GM12801 (cell line): ENCODE measurements at regions not wholly inside any gene's neighbourhood (a gene's known extent, or its start where the extent isn't known, plus 50 kb on each side); places are given as distances from the start of the nearest gene placed in this dataset.

ENCODE experiments used
- TF ChIP-seq, protein P1 (sequence below): IDR thresholded peaks from one replicate; pipeline ENCODE4 v1.5.1; 2011; ENCODE audit warnings: control low read depth; ENCODE audit not compliant: insufficient read length; ENCODE audit errors: extremely low read depth

DNA sequence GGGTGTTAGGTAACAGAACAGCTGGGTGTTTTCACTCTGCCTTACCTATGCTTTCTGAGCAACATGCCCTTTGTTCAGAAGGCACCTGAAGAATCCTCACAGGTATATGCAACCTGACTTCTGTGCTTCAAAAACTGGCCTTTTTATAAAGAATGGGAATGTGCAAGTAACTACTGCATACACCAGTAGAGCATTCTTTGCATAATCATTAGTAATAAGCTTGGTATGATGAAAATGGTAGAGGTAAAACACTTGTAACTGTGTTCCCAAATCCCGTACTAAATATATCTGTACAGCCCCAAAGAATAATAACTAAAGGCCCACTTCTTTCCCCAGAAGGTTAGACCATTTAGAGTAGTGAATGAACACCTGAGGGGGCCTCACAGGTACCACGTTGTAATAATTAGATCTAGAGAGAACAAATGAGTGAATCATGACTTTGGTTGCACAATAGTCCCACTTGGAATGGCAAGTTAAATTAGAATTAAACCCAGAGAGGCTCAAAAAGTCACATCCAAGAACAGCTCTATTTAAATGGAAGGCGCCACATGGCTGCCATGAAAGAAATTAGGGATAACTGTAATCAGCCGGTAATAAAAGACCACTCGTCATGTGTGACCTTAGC is 413.9 kb downstream of the KLF12 start:
- TF ChIP-seq, protein P1, sequence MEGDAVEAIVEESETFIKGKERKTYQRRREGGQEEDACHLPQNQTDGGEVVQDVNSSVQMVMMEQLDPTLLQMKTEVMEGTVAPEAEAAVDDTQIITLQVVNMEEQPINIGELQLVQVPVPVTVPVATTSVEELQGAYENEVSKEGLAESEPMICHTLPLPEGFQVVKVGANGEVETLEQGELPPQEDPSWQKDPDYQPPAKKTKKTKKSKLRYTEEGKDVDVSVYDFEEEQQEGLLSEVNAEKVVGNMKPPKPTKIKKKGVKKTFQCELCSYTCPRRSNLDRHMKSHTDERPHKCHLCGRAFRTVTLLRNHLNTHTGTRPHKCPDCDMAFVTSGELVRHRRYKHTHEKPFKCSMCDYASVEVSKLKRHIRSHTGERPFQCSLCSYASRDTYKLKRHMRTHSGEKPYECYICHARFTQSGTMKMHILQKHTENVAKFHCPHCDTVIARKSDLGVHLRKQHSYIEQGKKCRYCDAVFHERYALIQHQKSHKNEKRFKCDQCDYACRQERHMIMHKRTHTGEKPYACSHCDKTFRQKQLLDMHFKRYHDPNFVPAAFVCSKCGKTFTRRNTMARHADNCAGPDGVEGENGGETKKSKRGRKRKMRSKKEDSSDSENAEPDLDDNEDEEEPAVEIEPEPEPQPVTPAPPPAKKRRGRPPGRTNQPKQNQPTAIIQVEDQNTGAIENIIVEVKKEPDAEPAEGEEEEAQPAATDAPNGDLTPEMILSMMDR = no peak

DNA sequence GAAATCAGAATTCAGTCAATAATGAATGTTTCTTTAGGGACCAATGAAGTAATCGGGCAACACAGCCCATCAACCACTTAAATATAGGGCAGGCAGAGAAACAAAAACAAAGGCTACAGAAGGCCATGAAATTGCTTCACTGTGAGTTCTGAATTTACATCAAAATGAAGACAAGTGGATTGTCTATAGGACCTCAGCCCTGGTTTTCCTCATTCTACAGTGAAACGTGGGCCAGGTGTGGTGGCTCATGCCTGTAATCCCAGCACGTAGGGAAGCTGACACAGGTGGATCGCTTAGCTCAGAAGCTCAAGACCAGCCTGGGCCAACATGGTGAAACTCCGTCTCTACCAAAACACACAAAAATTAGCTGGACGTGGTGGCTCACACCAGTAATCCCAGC is 416.0 kb downstream of the KLF12 start:
- TF ChIP-seq, protein P1 = no peak

DNA sequence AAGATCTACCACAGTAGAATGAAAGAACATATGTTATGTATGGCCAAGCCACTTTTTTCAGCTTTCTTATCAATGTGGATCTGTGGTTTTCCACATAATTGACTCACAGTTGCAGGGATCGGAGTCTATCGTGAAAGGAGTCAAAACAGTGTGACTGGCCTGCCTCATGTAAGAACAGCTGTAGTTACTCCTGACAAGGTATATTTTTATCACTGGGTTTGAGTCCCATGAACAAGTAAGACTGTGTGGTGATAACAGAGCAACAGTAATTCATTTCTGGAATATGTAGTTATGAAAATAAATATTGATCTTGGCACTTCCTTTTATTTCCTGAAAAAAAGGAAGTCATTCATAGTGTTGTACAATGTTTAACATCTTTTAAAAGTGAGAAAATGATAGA is 416.6 kb downstream of the KLF12 start:
- TF ChIP-seq, protein P1 = no peak

DNA sequence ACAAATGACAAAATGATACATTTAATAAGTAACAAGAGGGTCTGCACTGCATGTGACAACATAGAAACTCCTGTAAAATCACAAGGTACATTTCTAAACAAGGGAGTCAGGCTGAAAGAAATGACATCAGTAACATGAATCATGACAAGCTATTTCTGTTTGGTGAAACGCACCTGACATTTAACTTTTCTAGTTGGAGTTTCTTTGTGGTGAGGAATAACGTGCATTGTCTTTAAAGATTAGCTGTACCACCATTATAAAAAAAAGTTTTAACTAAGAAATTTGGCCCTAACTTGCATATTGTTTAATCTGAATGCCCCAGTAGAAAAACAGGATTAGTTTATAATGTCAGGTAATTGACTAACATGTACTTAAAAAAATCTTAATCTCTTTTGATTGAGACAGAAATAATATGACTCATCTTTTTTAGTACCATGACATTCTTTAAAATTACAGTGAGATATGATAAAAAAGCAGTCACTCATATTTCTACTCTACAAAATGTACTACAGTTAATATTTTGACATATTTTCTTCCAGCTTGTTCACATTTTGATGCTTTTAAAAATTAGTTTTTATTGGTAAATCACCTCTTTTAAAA is 418.2 kb downstream of the KLF12 start:
- TF ChIP-seq, protein P1 = no peak

DNA sequence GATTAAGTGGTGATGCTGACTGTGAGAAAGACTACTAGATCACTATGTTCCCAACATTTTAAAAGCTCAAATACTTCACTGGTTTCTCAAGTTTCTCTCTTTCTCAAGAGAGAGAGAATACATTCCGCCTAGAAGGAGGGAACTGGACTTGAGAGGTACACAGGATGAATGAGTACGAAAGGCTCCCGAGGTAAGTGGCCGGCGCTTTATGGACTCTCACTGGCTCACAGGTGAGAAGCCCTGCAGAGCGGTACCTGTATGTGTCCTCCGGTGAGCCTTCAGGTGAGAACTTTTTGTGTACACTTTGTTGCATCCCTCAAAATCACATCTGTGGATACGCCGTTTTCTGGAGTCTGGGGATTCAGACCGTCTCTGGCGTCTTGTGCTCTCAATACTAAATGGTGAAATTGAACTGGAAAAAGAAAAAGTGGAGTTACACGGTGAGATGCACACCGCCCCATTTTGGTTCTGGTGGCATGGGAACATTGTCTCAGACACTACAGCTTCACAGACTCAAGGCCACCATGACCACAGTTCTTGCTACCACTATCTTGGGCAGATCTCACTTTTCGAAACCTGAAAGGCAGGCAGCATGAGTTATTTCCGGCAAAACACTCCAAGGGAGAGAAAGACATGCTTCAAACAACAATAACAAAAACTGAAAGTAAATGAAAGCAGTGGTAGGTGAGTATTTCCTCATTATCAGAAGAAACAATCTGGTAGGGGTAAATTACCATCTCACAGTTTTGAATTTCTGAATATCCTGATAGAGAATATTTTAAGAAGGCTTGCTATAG is 418.9 kb downstream of the KLF12 start:
- TF ChIP-seq, protein P1 = no peak

DNA sequence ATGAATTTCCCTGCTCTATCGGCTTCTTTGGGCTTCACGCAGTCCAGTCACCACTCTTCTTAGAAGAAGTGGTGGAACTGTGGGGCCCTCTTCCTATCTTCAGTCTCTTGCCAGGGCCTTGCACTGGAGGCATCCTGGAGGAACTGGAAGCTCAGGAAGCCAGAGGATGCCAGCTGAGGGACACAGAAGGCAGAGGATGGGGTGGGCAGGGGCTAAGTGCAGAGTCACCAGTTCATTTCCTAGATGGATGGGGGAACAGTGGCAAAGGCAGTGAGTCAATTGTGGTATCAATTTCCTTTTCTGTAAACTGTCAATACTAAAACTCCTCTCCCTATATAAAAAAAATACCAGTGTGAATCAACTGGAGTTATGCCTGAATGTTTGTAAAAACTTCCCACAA is 419.7 kb downstream of the KLF12 start:
- TF ChIP-seq, protein P1 = no peak

DNA sequence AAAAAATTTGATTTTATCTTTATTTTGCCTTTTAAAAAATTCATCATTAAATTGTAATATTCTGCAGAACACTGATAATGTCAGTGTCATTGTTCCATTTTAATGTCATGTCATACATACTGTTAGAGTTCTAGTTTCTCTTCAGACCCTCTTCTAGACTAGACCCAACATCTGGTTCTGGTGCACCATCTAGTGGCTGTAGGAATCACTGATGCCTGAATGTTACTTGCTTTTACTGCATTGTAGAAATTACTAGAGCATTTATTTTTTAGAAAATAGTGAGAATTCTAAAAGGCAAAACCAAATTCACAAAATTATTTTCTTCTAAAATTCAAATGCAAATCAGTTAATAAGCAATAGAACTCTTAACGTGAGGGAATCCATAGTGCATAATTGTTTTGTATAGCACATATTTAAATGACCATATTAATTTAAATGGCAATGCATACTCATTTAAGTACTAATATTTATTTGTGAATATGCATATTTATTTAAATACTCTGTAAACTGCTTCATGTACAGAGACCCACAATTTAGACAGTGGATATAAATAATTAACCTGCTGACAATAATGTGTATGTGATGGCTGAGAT is 425.7 kb downstream of the KLF12 start:
- TF ChIP-seq, protein P1 = peak; percentile 43
